NCI-H1048 (cell line): ENCODE measurements at regions not wholly inside any gene's neighbourhood (a gene's known extent, or its start where the extent isn't known, plus 50 kb on each side); places are given as distances from the start of the nearest gene placed in this dataset.

Experiments
- DNase-seq: peaks from one replicate; lab custom pipeline; 2025; lab: John Stamatoyannopoulos, UW

GRCh38 chr3:21140785-21141184, 610.2 kb downstream of the ZNF385D start:
- DNase-seq, result no peak

DNA sequence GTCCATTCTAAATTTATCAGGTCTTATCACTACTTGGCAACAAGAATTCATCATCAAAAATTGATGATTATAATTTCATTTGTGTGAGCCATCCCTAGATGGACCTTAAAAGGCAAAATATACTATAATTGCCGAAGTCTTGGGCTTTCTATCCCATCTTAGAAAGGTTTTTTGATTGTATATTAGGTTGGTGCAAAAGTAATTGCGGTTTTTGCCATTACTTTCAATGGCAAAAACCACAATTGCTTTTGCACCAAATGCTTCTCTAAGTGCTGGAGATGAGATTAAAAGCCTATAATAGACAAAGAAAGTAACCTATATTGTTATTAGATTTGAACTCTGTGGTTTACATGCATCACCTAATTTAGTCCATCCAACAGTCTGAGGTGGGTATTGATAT, 612.9 kb downstream of the ZNF385D start:
- no peak for DNase-seq

DNA sequence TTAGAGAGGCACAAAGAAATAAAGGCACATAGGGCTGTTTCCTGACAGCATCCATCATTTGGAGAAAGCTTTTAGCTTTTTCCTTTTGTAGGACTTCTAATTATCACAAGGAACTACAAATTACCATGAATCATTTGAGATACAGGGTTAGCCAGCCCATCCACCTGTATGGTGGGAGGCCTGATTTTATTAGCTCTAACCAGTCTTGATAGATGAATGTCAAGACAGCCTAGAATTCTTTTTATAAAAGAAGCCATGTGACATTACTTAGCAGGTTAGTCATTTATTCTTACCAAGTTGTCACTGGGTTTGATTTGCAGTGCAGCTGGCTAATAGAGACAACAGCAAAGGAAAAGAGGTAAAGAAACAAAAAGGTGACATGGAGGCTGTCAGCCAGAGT, 618.1 kb downstream of the ZNF385D start:
- DNase-seq, result no peak

DNA sequence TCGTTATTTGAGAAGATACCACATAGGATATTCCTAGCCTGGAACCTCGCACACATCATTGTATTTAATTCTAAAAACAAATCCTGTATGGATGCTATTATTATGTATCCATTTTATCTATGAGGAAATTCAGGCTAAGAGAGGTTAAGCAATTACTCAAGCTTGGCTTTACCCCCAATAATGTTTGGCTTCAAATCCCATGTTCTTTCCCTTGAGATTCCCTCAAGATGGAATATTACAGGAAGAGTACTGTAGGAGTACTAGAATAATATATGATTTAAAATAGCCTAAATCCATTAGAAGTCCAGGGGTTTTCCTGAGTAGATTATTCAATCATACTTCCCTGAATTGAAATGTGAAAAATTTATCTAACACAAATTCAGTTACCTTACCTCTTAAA, 630.2 kb downstream of the ZNF385D start:
- no peak for DNase-seq

GRCh38 chr3:21117370-21117769, 633.6 kb downstream of the ZNF385D start:
- no peak for DNase-seq

DNA sequence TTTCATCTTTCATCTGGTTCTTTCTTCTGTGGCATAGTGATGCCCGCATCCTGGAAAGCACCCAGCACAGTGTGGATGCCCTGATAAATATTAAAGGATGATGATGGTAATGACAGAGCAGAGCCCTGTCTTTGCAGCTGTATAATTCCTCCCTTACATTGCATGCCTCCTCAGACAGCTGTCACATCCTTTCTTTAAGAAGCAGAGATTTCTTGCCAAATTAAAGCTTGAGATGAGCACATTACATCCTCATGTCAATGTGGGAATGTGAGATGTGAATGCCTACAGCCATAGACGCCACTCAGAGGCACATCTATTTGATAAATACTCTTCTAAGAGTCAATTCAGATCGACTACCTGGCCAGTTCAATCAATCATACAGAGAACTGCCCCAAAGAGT, 642.0 kb downstream of the ZNF385D start:
- no peak for DNase-seq

DNA sequence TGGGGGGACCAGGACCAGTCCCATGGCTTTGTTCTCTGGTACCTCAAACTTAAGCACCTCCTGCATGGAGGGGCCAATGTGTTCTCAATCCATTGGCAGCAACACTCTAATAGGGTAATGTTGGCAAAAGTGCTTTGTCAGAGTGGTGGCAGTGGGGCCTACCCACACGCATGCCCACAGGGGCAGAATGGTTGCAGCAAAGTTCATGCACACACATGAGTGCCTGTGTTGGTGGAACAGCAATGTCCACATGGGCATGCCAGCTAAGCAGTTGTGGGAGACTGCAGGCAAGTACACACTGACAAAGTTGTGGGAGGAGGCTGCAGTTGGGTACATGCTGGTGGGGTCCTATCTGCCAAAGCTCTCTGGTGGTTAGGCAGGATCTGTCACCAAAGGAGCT, 645.2 kb downstream of the ZNF385D start:
- no peak for DNase-seq

DNA sequence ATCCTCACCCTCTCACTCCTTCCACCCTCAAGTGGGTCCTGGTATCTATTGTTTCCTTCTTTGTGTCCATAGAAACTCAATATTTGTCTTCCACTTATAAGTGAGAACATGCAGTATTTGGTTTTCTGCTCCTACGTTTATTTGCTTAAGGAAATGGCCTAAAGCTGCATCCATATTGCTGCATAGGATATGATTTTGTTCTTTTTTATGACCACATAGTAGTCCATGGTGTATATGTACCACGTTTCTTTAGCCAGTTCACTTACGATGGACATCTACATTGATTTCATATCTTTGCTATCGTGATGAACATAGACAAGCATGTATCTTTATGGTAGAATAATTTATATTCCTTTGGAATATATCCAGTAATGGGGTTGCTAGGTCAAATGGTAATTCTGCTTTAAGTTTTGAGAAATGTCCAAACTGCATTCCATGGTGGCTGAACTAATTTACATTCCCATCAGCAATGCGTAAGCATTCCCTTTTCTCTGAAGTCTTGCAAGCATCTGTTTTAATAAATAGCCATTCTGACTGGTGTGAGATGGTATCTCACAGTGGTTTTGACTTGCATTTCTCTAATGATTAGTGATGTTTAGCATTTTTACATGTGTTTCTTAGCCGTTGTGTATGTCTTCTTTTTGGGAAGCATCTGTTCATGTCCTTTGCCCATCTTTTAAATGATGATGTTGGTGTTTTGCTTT, 650.2 kb downstream of the ZNF385D start:
- DNase-seq, result no peak

DNA sequence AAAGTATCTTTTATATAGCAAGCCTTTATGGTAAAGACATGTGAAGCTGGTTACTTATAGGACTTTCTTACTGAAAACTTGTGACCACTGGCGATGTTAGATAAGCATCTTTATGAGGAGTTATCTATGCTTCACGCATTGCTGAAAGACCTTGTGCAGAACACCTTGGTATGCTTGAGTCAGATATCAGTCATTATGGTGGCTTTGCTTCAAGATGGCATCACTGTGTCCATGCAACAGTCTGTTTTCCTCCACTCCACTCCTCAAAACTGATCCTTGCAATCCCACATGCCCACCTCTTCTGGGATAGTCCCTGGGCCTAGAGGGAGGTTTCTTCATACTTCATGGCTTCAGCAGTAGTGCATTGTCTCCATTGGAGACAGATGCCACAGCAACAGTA, 656.3 kb downstream of the ZNF385D start:
- DNase-seq, result no peak

- DNase-seq, result no peak
Measured at GRCh38 chr3:21073561-21073960, 677.4 kb downstream of the ZNF385D start.

DNA sequence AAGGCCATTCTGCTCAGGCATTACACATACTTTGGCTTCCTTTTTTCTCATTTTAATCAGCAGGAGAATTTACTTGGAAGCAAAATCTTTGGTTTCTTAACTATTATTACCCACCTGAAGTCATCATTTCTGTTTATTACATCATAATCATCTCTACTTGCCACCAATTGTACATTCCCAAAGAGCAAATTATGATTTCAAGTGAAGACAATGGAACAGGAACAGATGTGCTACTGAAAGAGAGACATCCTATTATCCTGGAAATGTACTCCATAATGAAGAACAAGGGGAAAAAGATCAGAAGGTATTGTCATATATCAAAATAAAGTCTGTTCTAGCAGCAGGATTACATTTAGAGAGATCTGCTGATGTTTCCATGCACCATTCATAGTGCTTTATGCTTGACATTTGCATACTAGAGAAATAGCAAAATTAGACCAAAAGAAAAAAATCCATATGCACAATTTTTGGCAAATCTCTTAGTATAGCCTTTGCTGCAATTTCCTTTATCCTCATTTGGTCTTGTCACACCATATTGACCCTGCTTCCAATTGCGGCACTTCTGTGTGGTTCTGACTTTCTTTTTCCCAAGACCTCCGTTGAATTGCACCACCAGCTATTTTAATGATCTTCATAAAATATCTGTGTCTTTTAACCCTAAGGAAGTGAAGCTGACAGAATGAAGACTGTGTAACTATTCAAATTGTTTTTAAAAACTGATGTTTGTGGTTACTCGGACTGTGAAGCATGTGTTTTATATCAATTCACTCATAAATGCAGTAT, 683.8 kb downstream of the ZNF385D start:
- no peak for DNase-seq

- no peak for DNase-seq
Measured at GRCh38 chr3:21062831-21063294, 688.1 kb downstream of the ZNF385D start.

DNA sequence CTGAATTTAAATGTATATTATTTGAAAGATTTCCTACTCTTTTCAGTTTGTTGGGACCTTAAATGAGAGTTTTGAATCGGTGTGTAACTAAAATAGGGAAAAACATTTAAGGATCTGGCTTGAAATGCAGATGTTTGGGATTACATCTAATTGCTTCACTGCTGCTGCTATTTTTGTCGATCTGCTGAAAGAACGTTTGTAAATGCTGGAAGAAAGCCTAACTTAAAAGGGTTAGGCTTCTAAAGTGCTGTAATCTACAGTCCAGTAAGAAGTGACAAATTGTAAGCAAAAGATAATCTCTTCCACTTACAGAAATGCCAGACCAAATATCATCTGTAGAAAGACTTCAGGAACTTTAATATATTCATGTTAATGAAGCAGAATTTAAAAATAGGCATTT, 691.6 kb downstream of the ZNF385D start:
- no peak for DNase-seq

- no peak for DNase-seq
Measured at GRCh38 chr3:21056293-21056692, 694.7 kb downstream of the ZNF385D start.

DNA sequence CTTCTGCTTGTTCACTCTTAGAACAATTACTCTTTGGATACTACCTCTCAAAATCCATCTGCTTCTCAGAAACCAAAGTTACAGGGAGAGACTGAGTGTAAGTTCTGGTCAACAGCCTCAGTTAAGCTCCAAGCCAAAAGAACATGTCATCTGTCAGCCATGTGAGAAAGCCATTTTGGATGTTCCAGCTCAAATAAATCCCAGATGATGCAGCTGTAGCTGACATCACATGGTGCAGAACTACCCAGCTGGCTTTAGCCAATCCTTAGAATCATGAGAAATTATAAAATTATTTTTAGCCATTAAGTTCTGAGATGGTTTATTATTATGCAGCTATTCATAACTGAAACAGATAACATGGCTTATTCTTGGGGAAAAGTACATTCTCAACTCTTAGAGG, 696.0 kb downstream of the ZNF385D start:
- no peak for DNase-seq

- DNase-seq, result no peak
Measured at GRCh38 chr3:21054064-21054463, 696.9 kb downstream of the ZNF385D start.

GRCh38 chr3:21049334-21050062, 701.5 kb downstream of the ZNF385D start:
- DNase-seq, result no peak

GRCh38 chr3:21043139-21043538, 707.9 kb downstream of the ZNF385D start:
- no peak for DNase-seq

GRCh38 chr3:21042184-21042583, 708.8 kb downstream of the ZNF385D start:
- DNase-seq, result no peak

DNA sequence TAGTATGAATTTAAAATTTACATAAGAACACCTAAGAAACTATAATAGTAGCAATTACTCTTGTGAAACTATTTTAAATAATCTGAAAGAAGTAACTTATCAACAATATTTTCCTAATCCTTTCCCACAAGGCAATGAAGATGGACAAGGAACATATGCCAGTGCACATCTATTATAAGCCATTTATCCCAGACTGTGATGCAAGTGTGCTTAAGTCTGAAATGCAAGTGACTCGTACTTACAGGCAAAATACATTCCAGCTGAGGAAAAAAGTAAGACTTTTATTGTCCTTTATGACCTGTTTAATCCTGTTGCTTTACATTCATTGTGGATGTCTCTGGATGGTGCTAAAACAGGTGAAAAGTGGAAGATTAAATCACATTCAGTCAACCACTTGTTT, 709.4 kb downstream of the ZNF385D start:
- DNase-seq, result no peak

GRCh38 chr3:21036888-21037287, 714.1 kb downstream of the ZNF385D start:
- DNase-seq, result no peak

- DNase-seq, result no peak
Measured at GRCh38 chr3:21028412-21028811, 722.6 kb downstream of the ZNF385D start.

DNA sequence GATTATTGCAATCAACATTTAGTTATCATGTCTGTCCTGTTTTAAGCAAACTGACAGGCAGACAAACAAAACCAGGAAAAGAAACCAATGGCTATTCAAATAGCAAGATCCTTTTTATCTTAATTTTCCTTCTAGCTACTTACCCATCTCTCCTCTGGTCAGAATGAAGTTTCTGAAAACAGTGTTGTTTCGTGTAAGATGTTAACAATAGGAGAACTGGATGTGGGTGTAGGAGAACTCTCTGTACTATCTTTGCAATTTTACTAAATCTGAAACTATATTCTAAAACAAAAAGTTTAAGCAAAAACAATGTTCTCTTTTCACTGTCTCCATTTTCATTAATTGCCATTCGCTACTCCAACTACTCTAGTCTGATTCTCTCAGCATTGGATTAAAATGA, 726.4 kb downstream of the ZNF385D start:
- DNase-seq, result no peak
